Hepatocyte (in vitro differentiated cells): ENCODE measurements at regions not wholly inside any gene's neighbourhood (a gene's known extent, or its start where the extent isn't known, plus 50 kb on each side); places are given as distances from the start of the nearest gene placed in this dataset.

ENCODE experiments used
- EZH2phosphoT487 ChIP-seq: fragments of 200-600 bp; sonication (generic); IDR thresholded peaks from one replicate; pipeline ENCODE4 v1.6.1; 2018; ENCODE audit warnings: antibody characterized with exemption, mild to moderate bottlenecking, low read depth, moderate library complexity; ENCODE audit not compliant: unreplicated experiment, severe bottlenecking
- TF ChIP-seq, protein P1 (sequence below): fragments of 200-600 bp; sonication (generic); IDR thresholded peaks from 2 replicates; pipeline ENCODE4 v1.5.1; 2016; ENCODE audit warnings: antibody characterized with exemption, mild to moderate bottlenecking; ENCODE audit not compliant: poor library complexity

DNA sequence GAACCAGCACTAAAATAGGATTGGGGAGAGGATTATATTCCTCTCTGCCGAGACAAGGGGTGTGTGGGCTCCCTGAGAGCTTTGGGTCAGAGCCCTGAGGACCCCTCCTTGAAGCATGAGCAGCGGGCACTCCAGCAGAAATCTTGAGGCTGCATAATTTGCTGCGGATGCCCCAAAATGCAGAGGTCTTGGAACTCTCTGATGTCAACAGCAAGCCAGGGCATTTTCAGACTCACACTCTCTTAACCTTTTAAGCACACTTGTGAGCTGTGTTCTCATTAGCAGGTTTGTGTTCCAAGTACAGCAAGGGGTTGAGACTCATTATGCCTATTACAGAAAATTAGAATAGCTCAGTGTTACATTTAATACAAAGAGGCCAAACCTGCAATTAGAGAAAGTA is 513.0 kb upstream of the ADAMTS16 start:
- TF ChIP-seq, protein P1, sequence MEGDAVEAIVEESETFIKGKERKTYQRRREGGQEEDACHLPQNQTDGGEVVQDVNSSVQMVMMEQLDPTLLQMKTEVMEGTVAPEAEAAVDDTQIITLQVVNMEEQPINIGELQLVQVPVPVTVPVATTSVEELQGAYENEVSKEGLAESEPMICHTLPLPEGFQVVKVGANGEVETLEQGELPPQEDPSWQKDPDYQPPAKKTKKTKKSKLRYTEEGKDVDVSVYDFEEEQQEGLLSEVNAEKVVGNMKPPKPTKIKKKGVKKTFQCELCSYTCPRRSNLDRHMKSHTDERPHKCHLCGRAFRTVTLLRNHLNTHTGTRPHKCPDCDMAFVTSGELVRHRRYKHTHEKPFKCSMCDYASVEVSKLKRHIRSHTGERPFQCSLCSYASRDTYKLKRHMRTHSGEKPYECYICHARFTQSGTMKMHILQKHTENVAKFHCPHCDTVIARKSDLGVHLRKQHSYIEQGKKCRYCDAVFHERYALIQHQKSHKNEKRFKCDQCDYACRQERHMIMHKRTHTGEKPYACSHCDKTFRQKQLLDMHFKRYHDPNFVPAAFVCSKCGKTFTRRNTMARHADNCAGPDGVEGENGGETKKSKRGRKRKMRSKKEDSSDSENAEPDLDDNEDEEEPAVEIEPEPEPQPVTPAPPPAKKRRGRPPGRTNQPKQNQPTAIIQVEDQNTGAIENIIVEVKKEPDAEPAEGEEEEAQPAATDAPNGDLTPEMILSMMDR: no peak
- TF ChIP-seq EZH2phosphoT487: no peak
